ENCODE measurements at regions not wholly inside any gene's neighbourhood (a gene's known extent, or its start where the extent isn't known, plus 50 kb on each side); places are given as distances from the start of the nearest gene placed in this dataset.

GRCh38 chrX:39650768-39651347 lies 446.9 kb downstream of the BCOR start:
- TF ChIP-seq POLR2A (IDR thresholded peaks at IDR 0.05) (no peak), POLR2AphosphoS5 (IDR thresholded peaks at IDR 0.05) (no peak)
- TF ChIP-seq, protein P1, sequence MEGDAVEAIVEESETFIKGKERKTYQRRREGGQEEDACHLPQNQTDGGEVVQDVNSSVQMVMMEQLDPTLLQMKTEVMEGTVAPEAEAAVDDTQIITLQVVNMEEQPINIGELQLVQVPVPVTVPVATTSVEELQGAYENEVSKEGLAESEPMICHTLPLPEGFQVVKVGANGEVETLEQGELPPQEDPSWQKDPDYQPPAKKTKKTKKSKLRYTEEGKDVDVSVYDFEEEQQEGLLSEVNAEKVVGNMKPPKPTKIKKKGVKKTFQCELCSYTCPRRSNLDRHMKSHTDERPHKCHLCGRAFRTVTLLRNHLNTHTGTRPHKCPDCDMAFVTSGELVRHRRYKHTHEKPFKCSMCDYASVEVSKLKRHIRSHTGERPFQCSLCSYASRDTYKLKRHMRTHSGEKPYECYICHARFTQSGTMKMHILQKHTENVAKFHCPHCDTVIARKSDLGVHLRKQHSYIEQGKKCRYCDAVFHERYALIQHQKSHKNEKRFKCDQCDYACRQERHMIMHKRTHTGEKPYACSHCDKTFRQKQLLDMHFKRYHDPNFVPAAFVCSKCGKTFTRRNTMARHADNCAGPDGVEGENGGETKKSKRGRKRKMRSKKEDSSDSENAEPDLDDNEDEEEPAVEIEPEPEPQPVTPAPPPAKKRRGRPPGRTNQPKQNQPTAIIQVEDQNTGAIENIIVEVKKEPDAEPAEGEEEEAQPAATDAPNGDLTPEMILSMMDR (IDR thresholded peaks at IDR 0.05 in 8 of 11, conservative IDR thresholded peaks at IDR 0.05 in 3 of 11) = no peak

All from spleen (tissue), 7 donors.